ENCODE measurements at regions not wholly inside any gene's neighbourhood (a gene's known extent, or its start where the extent isn't known, plus 50 kb on each side); places are given as distances from the start of the nearest gene placed in this dataset.
"Not testable (repeated sequence)": the region's sequence is repeated elsewhere in the genome, so short reads cannot be mapped to it uniquely, and the experiment has no call there.

DNA sequence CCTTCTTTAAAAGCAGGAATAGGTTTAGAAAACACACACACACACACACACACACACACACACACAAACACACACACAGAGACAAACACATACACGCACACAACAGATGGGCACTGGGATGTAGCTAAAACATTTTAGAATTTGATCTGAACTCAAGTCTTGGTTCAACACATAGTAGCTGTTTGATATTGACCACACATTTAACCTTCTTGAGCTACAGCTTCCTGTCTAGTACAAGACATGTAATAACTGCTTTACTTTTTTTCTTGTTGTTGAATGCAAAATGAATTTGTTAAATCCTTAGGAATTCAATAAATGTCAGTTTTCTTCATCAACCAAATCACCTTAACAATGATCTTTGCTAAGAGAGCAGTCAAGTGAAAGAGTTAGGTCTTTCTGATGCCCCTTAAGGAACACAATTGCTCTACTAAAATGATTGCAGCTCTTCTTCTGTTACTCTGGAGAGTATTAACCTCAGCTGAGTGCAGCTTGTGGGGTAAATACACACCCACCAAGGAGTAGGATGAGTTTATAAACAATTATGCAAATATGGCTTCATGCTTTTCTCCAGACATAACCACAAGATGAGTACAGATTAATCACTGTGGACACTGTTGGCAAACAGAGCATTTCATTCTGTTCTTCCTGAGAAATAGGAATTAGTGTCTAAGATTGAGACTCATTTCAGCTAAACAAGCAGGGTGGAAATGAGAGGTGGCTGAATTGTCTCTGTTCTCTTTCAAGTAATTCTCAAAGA, 302.9 kb upstream of the PAPPA start:
- DNase-seq (ENCODE audit: low read depth) = peak; percentile 19
- ChIA-PET POLR2A (no interaction called here), CTCF (interaction anchor here (1.2 to 1.4 kb wide), 2 partner anchors 27 to 63 kb away, joined by 3 read pairs; no protein-coding TSS in a partner anchor)
- Histone ChIP-seq H3K27me3 (ENCODE audit: control insufficient read depth, insufficient read depth, low read length) (no peaks in the 10 kb centered on the region), H3K36me3 (ENCODE audit: control insufficient read depth, insufficient read depth, low read length) (no peaks in the 10 kb centered on the region), H3K4me3 (ENCODE audit: low read depth, low read length) (no peak overlapping the region)
- TF ChIP-seq, protein P1, sequence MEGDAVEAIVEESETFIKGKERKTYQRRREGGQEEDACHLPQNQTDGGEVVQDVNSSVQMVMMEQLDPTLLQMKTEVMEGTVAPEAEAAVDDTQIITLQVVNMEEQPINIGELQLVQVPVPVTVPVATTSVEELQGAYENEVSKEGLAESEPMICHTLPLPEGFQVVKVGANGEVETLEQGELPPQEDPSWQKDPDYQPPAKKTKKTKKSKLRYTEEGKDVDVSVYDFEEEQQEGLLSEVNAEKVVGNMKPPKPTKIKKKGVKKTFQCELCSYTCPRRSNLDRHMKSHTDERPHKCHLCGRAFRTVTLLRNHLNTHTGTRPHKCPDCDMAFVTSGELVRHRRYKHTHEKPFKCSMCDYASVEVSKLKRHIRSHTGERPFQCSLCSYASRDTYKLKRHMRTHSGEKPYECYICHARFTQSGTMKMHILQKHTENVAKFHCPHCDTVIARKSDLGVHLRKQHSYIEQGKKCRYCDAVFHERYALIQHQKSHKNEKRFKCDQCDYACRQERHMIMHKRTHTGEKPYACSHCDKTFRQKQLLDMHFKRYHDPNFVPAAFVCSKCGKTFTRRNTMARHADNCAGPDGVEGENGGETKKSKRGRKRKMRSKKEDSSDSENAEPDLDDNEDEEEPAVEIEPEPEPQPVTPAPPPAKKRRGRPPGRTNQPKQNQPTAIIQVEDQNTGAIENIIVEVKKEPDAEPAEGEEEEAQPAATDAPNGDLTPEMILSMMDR (IDR thresholded peaks at IDR 0.05; ENCODE audit: insufficient read depth, low read depth, low read length) = no peak

DNA sequence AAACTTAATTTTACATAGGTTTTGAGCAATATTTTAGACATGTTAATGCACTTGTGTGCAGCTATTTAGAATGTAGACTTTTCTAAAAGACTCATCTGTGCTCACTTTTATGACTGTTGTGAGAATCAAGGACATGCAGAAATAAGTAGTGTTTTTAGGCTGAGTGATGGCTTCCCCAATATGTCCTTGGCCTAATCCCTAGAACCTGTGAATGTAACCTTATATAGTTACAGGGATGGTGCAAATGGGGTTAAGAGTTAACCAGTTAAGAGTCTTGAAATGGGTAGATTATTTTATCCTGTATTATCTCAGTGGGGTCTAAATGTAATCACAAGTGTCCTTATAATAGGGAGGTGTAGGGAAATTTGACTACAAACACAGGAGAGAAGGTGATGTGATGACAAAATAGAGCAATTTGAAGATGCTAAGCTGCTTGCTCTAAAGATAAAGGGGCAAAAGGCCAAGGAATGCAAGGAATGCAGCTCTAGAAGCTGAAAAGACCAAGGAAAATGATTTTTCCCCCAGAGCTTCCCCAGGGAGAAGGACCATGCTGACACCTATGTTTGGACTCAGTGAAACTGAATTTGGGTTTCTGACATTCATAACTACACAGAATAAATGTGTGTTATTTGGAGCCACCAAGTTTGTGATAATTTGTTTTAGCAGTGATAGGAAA, 298.0 kb upstream of the PAPPA start:
- TF ChIP-seq, protein P1 (IDR thresholded peaks at IDR 0.05; ENCODE audit: insufficient read depth, low read depth, low read length) = no peak
- Histone ChIP-seq H3K36me3 (ENCODE audit: control insufficient read depth, insufficient read depth, low read length) (no peaks in the 10 kb centered on the region), H3K4me3 (ENCODE audit: low read depth, low read length) (no peak overlapping the region), H3K27me3 (ENCODE audit: control insufficient read depth, insufficient read depth, low read length) (no peaks in the 10 kb centered on the region)
- DNase-seq (ENCODE audit: low read depth) = no peak
- ChIA-PET POLR2A (no interaction called here), CTCF (interaction anchor here (0.6 kb wide), 1 partner anchor 157 kb away, joined by 4 read pairs; no protein-coding TSS in a partner anchor)

DNA sequence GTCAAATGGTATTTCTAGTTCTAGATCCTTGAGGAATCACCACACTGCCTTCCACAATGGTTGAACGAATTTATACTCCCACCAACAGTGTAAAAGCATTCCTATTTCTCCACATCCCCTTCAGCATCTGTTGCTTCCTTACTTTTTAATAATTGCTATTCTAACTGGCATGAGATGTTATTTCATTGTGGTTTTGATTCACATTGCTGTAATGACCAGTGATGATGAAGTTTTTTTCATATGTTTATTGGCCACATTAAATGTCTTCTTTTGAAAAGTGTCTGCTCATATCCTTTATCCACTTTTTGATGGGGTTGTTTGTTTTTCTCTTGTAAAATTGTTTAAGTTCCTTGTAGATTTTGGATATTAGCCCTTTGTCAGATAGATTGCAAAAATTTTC, 295.2 kb upstream of the PAPPA start:
- H3K27me3 ChIP-seq (ENCODE audit: control insufficient read depth, insufficient read depth, low read length); POLR2A ChIA-PET; CTCF ChIA-PET; DNase-seq (ENCODE audit: low read depth); H3K36me3 ChIP-seq (ENCODE audit: control insufficient read depth, insufficient read depth, low read length); H3K4me3 ChIP-seq (ENCODE audit: low read depth, low read length): not testable (repeated sequence)

DNA sequence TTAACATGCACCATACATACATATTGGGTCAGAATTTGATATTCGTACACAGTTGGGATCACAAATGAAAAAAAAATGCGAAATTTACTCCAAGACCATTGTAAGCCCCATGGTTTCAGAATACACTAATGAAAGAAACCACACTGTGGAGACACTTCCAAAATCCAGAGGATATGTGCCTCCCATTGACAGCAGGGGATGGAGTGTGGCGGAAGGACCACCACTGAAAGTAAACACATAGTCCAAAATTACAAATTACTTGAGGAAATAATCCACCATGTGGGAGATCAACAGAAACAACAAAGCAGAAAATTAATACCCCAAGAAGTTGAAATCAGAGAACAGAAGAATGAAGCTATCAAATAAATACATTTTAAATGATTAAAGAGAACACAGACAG, 291.6 kb upstream of the PAPPA start:
- Histone ChIP-seq H3K36me3 (ENCODE audit: control insufficient read depth, insufficient read depth, low read length) (no peaks in the 10 kb centered on the region), H3K27me3 (ENCODE audit: control insufficient read depth, insufficient read depth, low read length) (no peaks in the 10 kb centered on the region), H3K4me3 (ENCODE audit: low read depth, low read length) (no peak overlapping the region)
- TF ChIP-seq, protein P1 (IDR thresholded peaks at IDR 0.05; ENCODE audit: insufficient read depth, low read depth, low read length) = no peak
- CTCF ChIA-PET = no interaction called here
- DNase-seq (ENCODE audit: low read depth) = no peak
- POLR2A ChIA-PET = no interaction called here

DNA sequence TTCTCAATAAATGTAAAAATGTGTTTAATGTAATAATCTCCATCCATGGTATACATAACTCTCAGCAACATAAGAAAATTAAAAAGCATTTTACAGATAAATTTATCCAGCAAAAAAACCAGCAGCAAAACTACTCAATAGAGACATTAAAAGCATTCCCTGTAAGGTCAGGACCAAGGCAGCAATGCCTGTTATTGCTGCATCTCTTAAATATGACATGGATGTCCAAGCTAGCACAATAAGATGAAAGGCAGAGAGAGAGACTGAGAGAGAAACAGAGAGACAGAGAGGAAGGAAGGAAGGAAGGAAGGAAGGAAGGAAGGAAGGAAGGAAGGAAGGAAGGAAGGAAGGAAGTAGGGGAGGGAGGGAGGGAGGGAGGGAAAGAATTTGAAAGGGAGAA, 289.0 kb upstream of the PAPPA start:
- TF ChIP-seq, protein P1 (IDR thresholded peaks at IDR 0.05; ENCODE audit: insufficient read depth, low read depth, low read length) = no peak
- Histone ChIP-seq H3K36me3 (ENCODE audit: control insufficient read depth, insufficient read depth, low read length) (no peaks in the 10 kb centered on the region), H3K4me3 (ENCODE audit: low read depth, low read length) (no peak overlapping the region), H3K27me3 (ENCODE audit: control insufficient read depth, insufficient read depth, low read length) (no peaks in the 10 kb centered on the region)
- POLR2A ChIA-PET = no interaction called here
- CTCF ChIA-PET = no interaction called here
- DNase-seq (ENCODE audit: low read depth) = no peak
